OCI-M2 (cell line): ENCODE measurements at regions not wholly inside any gene's neighbourhood (a gene's known extent, or its start where the extent isn't known, plus 50 kb on each side); places are given as distances from the start of the nearest gene placed in this dataset.
"Not testable (repeated sequence)": the region's sequence is repeated elsewhere in the genome, so short reads cannot be mapped to it uniquely, and the experiment has no call there.

Experiments
- DNase-seq: peaks from one replicate; lab custom pipeline; 2025; ENCODE audit not compliant: unreplicated experiment; lab: John Stamatoyannopoulos, UW

DNA sequence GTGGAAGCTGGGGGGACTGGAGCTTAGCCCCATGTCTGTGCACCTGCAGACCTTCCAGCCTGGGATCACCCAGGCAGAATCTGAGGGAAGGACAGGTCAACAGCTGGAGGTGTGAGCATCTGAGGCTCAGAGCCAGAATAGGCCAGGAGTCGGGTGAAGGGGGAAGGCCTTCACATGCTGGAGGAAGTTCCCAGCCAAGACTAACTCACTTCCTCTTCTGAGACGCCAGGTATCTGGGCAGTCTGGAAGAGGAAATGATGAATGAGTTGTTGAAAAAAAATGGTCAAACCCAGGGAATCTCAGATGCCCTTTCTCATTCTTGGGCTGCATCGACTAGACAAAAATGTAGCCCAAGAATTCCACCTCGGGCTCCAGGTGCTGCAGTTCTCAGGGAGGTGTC lies 73.6 kb upstream of the TIAM2 start:
- no peak for DNase-seq

DNA sequence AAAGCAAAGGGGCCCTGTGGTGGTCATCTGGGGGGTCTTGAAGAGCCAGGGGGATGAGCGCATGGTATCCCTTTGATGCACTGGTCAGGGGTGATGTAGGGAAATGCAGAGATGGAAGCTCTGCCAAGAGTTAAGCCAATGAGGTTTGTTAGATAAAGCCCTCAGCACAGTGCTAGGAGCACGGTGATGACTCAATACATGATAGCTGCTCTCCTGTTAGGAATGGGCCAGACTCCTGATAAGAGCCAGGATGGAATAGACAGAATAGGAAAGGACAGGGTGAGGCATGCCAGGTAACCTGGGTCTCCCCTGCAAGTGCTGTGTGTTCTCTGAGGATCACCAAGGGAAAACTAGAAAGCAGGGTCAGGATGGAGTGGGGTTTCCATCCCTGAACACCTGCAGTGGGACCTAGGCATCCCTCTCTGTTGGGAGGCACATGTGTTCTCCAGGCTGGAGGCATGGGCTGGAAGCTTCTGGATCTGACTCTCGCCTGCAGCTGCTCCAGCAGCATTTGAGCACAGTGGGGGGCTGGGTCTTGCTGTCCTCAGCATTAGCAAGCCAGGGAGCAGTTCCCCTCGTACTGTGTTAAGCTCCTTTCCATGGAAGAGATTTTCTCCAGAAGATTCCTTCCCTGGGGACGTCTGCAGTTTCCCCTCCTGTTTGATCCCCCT lies 71.8 kb upstream of the TIAM2 start:
- DNase-seq, result no peak

DNA sequence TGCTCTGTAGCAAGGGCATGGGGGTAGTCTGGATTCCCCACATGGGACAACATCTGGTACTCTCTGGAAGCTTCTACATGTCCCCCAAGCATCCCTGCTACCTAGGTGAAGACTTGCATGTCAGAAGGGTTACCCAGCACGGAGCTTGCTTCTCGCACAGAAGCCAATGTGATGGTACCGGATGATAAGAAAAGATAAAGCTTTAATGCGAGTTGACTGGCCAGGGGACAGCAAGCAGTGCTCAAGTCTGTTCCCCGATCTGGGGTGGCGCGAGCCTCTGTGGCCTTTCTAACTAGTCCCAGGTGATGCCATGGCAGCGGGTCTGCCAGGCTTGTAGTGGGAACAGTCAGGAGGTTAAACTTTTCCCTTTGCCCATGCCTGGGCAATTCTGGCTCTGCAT lies 70.0 kb upstream of the TIAM2 start:
- no peak for DNase-seq

DNA sequence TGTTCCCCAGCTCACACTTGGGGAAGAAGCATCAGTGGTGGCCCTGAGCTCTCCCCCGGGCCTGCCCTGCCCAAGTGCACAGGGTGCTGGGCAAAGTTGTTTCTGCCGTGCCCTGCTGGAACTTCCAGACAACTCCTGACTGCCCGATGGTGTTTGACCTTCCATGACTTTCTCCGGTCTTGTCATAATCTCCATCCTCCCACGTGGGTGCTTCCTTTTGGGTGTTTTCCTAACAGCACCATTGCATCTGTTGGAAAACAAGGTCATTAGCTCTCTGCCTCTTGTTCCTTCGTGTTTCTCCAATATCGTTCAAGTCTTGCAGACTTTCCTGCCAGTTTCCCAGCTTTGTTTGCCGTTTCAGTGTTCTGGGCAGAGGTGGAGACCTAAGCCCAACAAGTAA lies 68.7 kb upstream of the TIAM2 start:
- no peak for DNase-seq

DNA sequence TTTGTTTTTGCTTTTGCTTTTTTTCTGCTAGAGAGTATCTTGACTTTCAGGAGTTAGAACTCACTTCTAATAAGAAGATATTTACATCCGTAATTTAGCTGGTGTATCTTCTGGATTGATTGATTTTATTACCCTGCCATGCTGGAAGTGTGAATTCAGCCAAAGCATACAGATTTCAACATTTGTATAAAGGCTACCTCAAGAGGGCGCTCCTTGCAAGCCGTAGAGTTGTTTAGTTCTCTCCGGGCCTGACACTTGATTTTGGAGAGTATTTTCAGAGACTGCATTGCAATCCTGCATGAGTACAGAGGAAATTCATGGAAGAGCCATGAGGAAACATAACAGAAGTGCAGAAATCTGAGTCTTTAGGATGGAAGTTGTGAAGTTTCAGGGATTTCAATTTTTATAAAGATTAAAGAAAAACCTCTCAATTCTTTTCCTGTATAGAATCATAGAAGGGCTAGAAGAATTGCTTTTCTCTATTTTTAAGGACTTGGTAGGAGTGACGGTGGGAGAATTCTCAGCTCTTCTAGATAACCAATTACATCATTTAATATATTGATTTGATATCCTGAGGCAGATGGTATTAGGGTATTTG lies 66.7 kb upstream of the TIAM2 start:
- DNase-seq, result peak; percentile 58

DNA sequence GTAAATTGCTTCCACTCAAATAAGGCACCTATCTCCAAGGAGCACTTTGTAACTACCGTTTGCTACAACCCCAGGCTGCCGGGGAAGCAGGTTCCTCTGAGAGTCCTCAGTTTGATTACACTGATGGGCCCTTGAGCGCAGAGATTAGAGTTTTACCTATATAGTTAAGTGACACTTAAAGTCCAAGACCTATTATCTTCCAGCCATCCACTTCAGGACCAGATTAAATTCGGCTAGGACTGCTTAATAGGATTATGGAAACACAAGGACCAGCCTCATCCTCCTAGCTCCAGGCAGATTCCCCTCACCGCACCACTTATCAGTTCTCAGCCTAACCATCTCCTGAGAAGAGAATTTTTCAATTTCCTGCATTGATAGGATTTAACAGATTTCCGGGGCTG lies 64.7 kb upstream of the TIAM2 start:
- DNase-seq, result no peak

DNA sequence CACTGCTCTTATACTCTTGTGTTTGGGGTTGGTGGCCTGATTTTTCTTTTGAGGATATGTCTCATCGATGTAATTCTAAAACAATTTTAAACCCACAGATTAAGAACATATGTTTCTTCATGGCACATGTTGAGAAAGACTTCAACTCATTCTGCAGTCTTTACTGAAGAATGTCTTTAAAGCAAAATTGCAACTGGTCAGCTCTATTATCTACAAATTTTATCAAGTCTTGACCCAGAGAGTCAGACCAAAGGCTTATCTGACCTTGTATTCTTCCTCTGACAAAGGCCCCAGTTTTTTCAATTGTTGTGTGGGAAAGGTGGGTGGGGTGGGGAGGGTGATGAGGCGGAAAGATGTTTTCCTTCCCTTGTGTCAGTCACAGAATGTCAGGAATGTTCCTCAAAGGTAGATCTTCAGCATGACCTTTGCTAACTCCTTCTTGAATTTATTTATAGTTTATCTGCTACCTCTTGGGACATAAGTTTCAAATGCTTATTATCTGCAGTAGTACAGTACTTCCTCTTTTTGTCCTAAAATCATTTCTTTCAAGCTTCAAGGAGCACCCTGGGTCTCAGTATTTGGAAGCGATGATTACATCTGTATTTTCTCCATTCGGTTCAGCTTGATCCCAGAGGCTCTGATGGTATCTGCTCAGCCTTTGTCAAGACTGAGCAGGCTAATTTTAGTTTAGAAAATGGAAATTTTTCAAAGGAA lies 63.2 kb upstream of the TIAM2 start:
- DNase-seq, result no peak

DNA sequence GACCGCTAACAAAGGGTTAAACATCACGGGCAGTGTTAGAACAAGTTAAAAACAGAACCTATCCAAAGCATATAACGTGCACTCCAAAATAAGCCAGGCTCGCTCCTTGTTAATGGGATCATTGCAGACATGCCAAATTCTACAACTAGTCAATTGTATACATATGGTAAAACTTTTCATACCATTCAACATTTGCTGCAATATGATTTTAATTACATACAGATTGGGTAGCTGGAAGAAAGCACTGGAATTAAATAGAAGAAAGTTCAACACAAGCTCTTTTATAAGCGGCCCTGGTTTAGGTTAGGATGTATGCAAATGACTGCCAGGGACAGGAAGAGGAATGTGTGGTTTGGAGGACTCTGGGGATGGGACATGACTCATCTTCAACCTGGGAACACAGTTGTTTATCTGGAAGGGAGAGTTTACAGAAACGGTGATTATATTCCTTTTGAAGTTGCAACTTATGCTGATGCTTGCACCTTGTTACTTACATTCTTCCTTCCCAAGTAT lies 62.5 kb upstream of the TIAM2 start:
- no peak for DNase-seq

DNA sequence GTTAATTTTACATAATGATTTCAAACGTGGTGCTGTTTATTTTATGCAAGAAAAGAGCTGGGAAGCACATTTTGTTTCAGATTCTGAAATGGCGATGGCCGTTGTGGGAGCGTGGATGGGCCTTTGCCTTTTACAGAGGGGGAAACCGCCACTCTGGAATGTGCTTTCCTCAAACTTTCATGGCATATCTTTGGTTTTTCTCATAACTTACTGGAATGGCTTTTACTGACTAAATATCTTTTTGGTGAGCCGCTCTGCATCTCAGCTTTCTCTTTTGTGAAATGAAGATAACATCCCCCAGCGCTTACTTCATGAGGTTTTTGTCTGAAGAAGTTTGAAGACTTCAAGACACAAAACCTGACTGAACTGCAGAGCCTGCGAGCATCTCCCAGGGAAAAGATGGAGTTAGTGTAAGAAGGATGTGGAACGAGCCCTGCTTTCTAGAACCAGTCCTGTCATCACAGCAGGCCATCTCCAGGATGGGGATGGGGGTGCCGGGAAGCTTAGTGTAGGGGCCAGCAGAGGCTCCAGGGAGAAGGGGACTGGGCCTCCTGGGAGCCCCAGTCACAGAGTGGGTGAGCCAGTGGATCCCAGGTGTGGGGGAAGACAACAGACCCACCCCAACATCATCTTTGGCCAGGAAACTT lies 61.8 kb upstream of the TIAM2 start:
- no peak for DNase-seq

DNA sequence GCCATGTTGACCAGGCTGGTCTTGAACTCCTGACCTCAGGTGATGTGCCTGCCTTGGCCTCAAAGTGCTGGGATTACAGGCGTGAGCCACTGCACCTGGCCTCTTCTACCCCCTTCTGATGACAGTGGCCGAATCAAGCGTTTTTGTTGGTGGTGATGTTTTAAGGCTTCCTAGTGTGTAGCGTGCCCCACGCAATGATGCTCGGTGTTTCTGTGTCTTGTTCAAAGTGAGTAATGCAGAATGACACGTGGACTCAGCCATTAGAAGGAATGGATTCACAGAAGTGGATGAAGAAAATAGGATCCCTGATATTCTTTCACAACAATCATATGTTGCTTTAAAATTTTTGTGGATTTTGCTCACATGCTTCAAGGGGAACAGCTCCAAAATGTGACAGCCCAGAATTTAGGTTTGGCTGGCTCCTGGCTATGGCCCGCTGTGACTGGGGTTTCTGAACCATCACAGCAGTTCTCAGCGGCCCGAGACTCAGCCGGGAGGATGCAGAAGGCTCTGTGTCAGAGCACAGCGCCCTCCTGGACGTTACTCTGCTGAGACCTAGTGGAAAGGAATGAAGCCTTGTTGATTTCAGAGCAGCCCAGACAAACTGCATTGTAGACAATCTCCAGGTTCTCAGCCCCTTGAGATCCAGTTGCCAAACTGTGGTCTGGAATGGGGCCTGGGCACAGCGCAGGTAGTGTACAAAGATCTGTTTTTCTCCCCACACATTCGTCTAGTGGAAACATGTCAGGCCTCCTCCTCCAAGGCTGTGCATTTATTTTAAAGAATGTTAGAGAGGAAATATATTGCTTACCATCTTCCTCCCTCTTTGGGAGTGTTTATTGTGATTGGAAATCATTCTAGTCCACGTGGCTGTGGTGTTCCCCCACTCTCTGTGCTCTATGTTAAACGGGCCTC lies 57.6 kb upstream of the TIAM2 start:
- no peak for DNase-seq

DNA sequence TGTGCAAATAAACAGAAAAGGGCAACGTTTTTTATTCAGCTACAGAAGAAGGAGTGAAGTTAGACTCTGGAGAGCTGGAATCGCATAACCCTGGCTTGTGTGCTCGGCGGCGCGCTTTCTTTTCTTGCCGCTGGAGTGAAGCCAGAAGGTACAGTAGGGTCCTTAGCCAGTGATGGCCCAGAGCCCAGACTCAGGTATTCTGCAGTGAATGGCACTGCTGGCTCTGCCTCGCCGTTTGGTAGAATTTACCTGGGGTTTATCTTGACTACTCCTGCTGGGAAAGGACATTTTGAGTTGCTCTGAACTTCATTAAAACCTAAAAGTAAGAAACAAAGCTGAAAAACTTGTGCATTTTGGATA lies 56.9 kb upstream of the TIAM2 start:
- DNase-seq, result no peak

DNA sequence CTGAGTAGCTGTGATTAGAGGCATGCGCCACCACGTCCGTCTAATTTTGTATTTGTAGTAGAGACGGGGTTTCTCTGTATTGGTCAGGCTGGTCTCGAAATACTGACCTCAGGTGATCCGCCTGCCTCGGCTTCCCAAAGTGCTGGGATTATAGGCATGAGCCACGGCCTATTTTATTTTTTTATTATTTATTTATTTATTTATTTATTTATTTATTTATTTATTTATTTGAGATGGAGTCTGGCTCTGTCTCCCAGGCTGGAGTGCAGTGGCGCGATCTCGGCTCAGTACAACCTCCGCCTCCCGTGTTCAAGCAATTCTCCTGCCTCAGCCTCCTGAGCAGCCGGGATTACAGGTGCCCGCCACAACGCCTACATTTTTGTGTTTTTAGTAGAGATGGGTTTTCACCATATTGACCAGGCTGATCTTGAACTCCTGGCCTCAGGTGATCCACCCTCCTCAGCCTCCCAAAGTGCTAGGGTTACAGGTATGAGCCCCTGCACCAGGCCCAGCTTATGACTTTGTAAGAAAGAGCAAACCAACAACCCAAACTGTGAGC lies 56.3 kb upstream of the TIAM2 start:
- not testable (repeated sequence) for DNase-seq

DNA sequence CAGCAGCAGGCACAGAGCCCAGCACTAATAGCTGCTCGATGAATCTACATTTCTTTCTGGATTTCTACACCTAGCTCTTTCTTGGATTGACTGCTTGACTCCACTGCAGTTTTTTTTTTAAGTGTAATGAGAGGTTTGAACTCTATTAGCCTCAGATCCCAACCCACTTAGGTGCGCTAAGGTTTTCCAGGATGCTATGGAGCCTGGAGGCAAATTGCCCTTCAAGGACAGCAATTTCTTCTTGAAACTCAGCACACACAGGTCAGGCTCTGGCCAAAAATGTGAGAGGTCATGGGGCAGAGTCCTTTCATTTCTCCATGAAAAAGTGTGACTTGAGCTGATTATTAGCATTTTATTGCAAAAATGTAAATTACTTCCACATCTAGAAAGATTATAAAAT lies 52.3 kb upstream of the TIAM2 start:
- no peak for DNase-seq

DNA sequence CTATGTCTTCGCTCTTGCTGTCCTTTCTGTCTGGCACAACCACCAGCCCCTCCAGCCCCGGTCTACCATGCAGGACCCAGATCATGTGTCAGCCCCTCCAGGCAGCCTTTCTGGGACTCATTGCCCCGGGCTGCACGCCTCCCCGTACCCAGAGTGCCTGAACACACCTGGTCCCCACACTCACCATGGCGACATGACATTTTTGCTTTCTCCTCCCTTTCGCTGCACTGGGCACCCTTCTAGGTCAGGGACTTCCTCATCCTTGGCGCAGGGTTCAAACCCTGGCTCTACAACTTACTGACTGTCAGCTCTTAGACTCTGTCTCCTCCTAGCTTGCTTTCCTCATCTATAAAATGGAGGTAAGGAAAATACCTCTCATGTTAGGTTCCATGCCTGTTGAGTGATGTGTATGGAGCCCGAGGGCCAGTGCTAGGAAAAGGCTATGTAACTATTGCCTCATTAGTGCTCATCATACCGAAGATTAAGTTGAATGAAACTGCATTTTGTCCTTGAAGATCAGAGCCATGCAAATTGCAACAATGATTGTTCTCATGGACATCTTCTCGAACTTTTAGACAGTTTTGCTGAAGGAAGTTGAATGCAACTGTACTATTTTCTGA lies 49.7 kb upstream of the TIAM2 start:
- DNase-seq, result no peak
